ENCODE measurements at regions not wholly inside any gene's neighbourhood (a gene's known extent, or its start where the extent isn't known, plus 50 kb on each side); places are given as distances from the start of the nearest gene placed in this dataset.

GRCh38 chr2:133641942-133642725 is 73.9 kb upstream of the NCKAP5 start:
- TF ChIP-seq CTCF (conservative IDR thresholded peaks at IDR 0.05 in 1 of 2, IDR thresholded peaks at IDR 0.05 in 1 of 2; ENCODE audit: low read depth in 1 of 2, low read length in 2 of 2), result no peak
- TF ChIP-seq EZH2 (IDR thresholded peaks at IDR 0.05; ENCODE audit: low read length, missing control alignments), result no peak
